Activated CD8-positive, alpha-beta T cell treated with anti-CD3 and anti-CD28 coated beads for 36 hours (primary cell): ENCODE measurements at regions not wholly inside any gene's neighbourhood (a gene's known extent, or its start where the extent isn't known, plus 50 kb on each side); places are given as distances from the start of the nearest gene placed in this dataset.

Source experiments
- ATAC-seq: fragments of 200-7000 bp; cut with Tn5 transposase; one replicate; pipeline ENCODE4 v1.10.0; 2021; ENCODE audit warnings: mild to moderate bottlenecking, moderate library complexity
- CTCF ChIA-PET: fragments of 350-600 bp; sonication (Branson Sonifier 250); formaldehyde crosslinking; loops from one replicate; lab custom pipeline; 2021; ENCODE audit warnings: antibody characterized with exemption; lab: Charles Lee
- POLR2A ChIA-PET: fragments of 350-600 bp; sonication (Branson Sonifier 250); formaldehyde crosslinking; loops from one replicate; lab custom pipeline; 2021; ENCODE audit warnings: antibody characterized with exemption; lab: Charles Lee
- DNase-seq: peaks from one replicate; pipeline ENCODE4 v3.0.0-alpha.2; 2020
- H3K27ac Mint-ChIP-seq: one replicate; pipeline ENCODE4 v1.8.0; 2021; ENCODE audit warnings: mild to moderate bottlenecking, mixed read lengths
- H3K27me3 Mint-ChIP-seq: one replicate; pipeline ENCODE4 v1.8.0; 2021; ENCODE audit warnings: mixed read lengths
- H3K36me3 Mint-ChIP-seq: one replicate; pipeline ENCODE4 v1.8.0; 2021; ENCODE audit warnings: low read depth, mixed read lengths
- H3K4me1 Mint-ChIP-seq: one replicate; pipeline ENCODE4 v1.8.0; 2021; ENCODE audit warnings: low read depth, mixed read lengths
- H3K4me3 Mint-ChIP-seq: one replicate; pipeline ENCODE4 v1.8.0; 2021; ENCODE audit warnings: mild to moderate bottlenecking, moderate library complexity, mixed read lengths
- H3K9me3 Mint-ChIP-seq: one replicate; pipeline ENCODE4 v1.8.0; 2021; ENCODE audit warnings: mixed read lengths
- intact Hi-C: fragments of 100-400 bp; cut with micrococcal nuclease; formaldehyde crosslinking; loops from one replicate; pipeline ENCODE4 v1.10.0; 2022
- TF ChIP-seq, protein P1 (sequence below): fragments of 200-600 bp; IDR thresholded peaks from one replicate; pipeline ENCODE4 v1.8.0; 2022; ENCODE audit warnings: antibody characterized with exemption, mild to moderate bottlenecking

DNA sequence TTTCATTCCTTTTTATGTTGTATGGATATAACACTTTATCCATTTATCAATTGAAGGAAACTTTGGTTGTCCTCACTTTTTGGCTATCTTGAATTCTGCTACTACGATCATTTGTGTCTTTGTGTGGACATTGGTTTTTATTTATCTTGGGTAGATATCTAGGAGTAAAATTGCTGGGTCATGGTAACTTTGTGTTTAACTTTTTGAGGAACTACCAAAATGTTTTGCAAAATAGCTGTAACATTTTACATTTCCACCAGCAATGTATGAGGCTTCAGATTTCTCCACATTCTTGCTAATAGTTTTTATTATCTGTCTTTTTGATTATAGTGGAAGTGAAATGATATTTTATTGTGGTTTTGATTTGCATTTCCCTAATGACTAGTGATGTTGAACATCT lies 55.6 kb downstream of the TLNRD1 start:
- H3K36me3 Mint-ChIP-seq = no peaks in the 10 kb centered on the region
- POLR2A ChIA-PET = no interaction called here
- H3K9me3 Mint-ChIP-seq = no peaks in the 10 kb centered on the region
- no peak for ATAC-seq
- DNase-seq = no peak
- TF ChIP-seq, protein P1, sequence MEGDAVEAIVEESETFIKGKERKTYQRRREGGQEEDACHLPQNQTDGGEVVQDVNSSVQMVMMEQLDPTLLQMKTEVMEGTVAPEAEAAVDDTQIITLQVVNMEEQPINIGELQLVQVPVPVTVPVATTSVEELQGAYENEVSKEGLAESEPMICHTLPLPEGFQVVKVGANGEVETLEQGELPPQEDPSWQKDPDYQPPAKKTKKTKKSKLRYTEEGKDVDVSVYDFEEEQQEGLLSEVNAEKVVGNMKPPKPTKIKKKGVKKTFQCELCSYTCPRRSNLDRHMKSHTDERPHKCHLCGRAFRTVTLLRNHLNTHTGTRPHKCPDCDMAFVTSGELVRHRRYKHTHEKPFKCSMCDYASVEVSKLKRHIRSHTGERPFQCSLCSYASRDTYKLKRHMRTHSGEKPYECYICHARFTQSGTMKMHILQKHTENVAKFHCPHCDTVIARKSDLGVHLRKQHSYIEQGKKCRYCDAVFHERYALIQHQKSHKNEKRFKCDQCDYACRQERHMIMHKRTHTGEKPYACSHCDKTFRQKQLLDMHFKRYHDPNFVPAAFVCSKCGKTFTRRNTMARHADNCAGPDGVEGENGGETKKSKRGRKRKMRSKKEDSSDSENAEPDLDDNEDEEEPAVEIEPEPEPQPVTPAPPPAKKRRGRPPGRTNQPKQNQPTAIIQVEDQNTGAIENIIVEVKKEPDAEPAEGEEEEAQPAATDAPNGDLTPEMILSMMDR = no peak
- peaks cover 1% of the 10 kb centered on the region for H3K27me3 Mint-ChIP-seq
- intact Hi-C loops = no loop called here
- CTCF ChIA-PET = no interaction called here
- no peak overlapping the region for H3K27ac Mint-ChIP-seq
- peaks cover 5% of the 10 kb centered on the region for H3K4me1 Mint-ChIP-seq
- no peak overlapping the region for H3K4me3 Mint-ChIP-seq

DNA sequence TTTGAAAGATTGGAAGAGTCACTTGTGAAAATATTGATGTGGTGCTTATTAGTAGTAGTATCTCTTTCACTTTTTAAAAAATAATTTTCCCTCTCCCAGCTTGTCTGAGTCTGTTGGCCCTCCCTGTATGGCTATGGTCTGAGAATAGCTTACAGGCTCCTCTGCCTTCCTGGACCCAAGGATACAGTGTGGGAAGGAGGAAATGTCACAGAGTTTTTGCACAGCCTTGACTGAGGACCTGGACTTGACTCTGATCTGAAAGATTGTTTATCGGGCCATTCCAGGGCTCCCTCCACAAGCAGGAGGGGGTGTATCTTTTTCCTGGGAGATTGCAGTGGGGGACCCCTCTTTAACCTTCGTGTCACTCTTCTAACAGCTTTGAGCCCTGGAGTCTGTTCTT lies 59.7 kb downstream of the TLNRD1 start:
- H3K27ac Mint-ChIP-seq = no peak overlapping the region
- no peaks in the 10 kb centered on the region for H3K36me3 Mint-ChIP-seq
- POLR2A ChIA-PET = no interaction called here

DNA sequence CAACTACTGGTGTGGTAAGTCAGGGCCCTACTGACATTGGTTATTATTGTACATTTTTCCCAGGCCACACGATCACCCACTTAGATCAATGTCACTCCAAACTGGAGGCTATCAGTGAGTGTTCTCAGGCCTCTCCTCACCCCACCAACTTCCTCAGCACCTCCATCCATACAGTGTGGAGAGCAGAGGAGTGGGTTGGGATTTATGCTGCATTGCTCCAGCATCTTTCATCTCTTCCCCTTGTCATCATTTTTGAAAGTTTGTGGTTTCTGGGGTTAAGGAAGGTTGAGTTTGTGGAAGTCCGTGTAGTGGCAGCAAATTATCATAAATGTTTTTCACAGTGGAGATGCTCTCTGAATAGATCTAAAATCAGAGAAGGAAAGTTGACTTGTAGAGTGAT lies 60.2 kb downstream of the TLNRD1 start:
- ATAC-seq = no peak
- H3K27ac Mint-ChIP-seq = no peak overlapping the region
- TF ChIP-seq, protein P1 = no peak
- H3K9me3 Mint-ChIP-seq = no peaks in the 10 kb centered on the region
- CTCF ChIA-PET = no interaction called here
- no peaks in the 10 kb centered on the region for H3K36me3 Mint-ChIP-seq
- POLR2A ChIA-PET = no interaction called here
- H3K27me3 Mint-ChIP-seq = peaks cover 1% of the 10 kb centered on the region
- no peak for DNase-seq
- H3K4me1 Mint-ChIP-seq = peaks cover 9% of the 10 kb centered on the region
- no peak overlapping the region for H3K4me3 Mint-ChIP-seq
- intact Hi-C loops = no loop called here

More for the DNA sequence above, 59.7 kb downstream of the TLNRD1 start:
- ATAC-seq (no peak), DNase-seq (no peak)
- TF ChIP-seq, protein P1 = no peak
- peaks cover 1% of the 10 kb centered on the region for H3K27me3 Mint-ChIP-seq
- CTCF ChIA-PET = interaction anchor here (2.1 kb wide), 1 partner anchor 205 kb away, joined by 4 read pairs; no protein-coding TSS in a partner anchor
- no peaks in the 10 kb centered on the region for H3K9me3 Mint-ChIP-seq
- H3K4me3 Mint-ChIP-seq = no peak overlapping the region
- intact Hi-C loops = no loop called here
- H3K4me1 Mint-ChIP-seq = peaks cover 9% of the 10 kb centered on the region

DNA sequence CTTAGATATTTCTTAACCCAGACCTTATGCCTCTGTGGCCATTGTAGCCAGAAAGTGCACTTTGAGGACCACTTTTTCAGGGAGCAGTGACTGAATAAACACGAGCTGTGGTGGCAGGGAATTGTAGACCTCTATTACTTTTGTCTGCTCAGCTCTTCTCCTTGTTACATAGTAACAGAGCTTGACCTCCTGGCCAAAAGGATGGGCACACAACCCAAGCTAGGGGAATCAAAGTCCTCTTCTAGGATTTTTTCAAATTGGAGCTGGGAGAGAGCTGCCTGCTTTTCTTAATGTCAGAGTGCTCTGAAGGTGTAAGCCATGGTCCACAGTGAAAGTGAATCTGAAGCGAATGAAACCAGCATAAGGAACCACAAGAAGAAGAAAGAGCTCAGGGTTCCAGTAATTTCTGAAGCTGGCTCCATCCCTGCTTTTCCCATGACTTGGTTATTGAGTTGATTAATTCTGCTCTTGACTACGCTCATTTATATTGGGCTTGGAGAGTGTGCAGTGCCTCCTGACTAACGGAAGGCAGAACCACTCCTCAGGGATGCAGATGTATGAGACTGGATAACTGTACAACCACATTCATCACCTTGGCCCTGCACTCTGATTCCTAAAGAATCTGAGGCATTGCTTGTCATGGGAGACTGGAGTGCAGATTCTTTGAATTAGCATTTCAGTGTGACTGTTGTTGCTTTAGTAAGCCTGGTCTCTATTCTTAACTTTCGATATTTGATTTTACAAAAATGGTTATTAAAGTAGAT lies 60.9 kb downstream of the TLNRD1 start:
- DNase-seq (no peak), ATAC-seq (no peak)
- ChIA-PET CTCF (no interaction called here), POLR2A (no interaction called here)
- Mint-ChIP-seq H3K9me3 (no peaks in the 10 kb centered on the region), H3K36me3 (no peaks in the 10 kb centered on the region), H3K27me3 (peaks cover 1% of the 10 kb centered on the region), H3K4me1 (peaks cover 9% of the 10 kb centered on the region), H3K4me3 (no peak overlapping the region), H3K27ac (no peak overlapping the region)
- intact Hi-C loops = no loop called here
- TF ChIP-seq, protein P1 = no peak

DNA sequence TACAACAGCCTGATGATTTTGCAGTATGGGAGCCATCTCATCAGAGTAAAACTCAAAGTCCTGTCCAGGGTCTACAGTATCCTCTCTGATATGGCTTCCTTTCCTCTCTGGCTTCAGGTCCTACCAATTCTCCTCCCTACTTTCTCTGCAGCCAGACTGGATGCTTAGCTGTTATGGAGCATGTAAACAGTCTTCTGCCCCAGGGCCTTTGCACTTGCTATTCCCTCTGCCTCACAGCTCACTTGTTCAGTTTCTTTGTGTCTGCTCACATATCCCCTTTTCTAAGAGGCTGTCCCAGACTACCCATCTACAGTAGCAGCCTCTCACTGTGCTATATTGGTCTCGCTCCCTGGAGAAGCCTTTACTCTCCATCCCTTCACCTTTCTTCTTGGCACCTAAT lies 62.2 kb downstream of the TLNRD1 start:
- peaks cover 1% of the 10 kb centered on the region for H3K27me3 Mint-ChIP-seq
- intact Hi-C loops = no loop called here

More for the DNA sequence above, 62.2 kb downstream of the TLNRD1 start:
- TF ChIP-seq, protein P1 = no peak
- H3K27ac Mint-ChIP-seq = no peak overlapping the region
- H3K4me1 Mint-ChIP-seq = peaks cover 9% of the 10 kb centered on the region
- ChIA-PET POLR2A (no interaction called here), CTCF (no interaction called here)
- no peak for DNase-seq
- no peak overlapping the region for H3K4me3 Mint-ChIP-seq
- H3K36me3 Mint-ChIP-seq = no peaks in the 10 kb centered on the region
- no peaks in the 10 kb centered on the region for H3K9me3 Mint-ChIP-seq
- ATAC-seq = no peak
